ENCODE measurements at regions not wholly inside any gene's neighbourhood (a gene's known extent, or its start where the extent isn't known, plus 50 kb on each side); places are given as distances from the start of the nearest gene placed in this dataset.
A peak's percentile ranks its signal among the peaks of the same experiment; 100 is the strongest.
"Not testable (repeated sequence)": the region's sequence is repeated elsewhere in the genome, so short reads cannot be mapped to it uniquely, and the experiment has no call there.

DNA sequence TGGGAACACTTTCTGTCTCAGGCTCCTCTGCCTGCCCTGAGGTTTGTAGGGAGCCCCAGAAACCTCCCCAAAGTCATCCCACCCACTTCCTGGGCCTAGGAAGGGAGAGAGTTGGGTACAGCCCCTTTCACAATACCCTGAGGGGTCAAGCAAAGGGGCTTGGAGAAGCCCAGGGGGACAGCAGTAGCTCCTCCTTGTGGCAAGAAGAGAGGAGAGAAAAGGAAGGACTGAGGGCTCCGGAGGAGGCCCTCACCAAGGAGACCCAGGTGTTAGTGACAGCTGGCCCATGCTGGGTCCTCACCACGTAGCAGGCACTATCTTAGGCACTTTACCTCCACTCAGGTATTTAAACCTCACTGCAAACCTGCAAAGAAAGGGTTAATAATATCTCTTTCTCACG, 112.8 kb downstream of the IRX5 start:
- no peak for DNase-seq

- DNase-seq = no peak
These were observed 113.7 kb downstream of the IRX5 start for GRCh38 chr16:55044201-55044975.

DNA sequence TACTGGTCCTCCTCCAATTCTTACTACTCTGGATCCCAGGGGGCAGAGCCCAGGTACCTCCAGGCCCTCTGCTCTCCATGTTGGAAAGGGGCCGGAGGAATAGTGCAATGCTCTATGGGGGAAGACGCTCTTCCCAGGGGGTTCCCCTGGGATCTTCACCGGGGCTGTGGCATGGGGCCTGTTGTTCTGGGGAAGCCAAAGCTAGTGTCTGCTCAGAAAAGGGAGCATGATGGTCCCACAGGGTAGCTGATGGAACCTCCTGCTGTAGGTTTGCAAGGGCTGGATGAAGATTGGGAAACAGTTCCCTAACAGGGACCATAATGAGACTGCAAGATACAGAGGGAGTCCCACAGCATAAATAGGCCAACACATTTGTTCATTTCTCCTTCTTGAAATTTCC, 114.7 kb downstream of the IRX5 start:
- DNase-seq = no peak

- DNase-seq = no peak
These were observed 115.2 kb downstream of the IRX5 start for GRCh38 chr16:55045756-55046460.

GRCh38 chr16:55046513-55046912, 115.8 kb downstream of the IRX5 start:
- DNase-seq = no peak

GRCh38 chr16:55046916-55047315, 116.3 kb downstream of the IRX5 start:
- DNase-seq = no peak

GRCh38 chr16:55047331-55047730, 116.7 kb downstream of the IRX5 start:
- DNase-seq = no peak

DNA sequence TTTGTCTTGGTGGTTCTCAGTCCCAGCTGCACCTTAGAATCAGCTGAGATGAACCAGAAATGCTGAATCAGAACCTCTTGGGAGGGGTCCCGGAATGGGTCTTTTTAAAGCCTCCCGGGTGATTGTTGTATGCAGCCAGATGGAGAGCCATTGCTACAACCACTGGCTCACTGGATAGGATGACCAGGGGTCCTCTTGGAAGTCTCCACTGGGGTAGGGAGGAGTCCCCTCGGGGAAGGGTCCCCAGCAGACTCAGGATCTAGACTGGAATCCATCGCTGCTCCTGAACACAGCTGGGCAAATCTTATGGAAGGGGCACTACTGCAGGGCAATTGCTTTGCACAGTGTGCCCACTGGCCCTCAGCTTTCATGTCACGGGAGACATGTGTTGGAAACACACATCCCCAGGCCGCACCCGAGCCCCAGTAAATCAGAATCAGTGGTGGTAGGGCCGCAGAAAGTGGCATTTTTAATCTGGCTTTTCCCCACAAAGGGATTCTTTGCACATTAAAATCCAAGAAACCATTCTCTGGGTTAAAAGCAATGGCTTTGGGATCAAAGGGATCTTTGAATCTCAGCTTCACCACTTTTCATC, 117.3 kb downstream of the IRX5 start:
- DNase-seq = no peak

GRCh38 chr16:55048745-55049144, 118.1 kb downstream of the IRX5 start:
- DNase-seq = no peak

GRCh38 chr16:55051571-55052347, 121.1 kb downstream of the IRX5 start:
- DNase-seq = no peak

DNA sequence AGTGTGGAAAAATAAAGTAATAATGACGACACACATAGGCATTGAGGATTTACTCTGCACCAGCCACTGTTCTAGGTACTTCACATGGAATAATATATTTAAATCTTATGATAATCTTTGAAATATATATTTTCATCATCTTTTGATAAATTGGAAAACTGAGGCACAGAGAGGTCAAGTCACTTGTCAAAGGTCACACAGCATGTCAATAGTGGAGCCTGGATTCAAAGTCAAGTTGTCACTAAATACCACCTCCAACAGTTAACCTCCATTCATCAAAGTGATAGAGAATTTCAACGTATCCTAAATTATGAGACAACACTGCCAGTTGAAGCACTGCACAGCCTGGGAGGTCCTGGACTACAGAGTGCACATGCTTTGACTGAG, 121.7 kb downstream of the IRX5 start:
- DNase-seq = no peak

GRCh38 chr16:55052741-55053415, 122.2 kb downstream of the IRX5 start:
- DNase-seq = no peak

DNA sequence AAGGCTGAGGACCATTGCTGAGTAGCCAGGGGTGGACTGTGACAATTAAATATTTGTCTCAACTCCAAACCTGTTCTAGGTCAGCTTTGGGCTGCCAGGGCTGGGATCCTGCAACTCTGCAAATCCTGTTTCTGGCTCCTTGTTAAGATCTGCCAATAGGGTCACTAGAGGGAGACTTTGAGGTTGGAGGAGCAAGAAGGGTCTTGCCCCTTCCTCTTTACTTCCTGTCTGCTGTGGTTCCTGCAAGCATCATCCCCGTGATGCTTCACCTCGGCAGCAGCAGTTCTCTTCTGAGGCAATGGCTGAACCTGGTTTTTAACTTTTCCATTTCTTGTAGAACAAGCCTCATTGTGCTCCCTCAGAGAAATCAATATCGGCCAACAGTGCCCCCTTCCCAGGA, 124.6 kb downstream of the IRX5 start:
- DNase-seq = no peak

DNA sequence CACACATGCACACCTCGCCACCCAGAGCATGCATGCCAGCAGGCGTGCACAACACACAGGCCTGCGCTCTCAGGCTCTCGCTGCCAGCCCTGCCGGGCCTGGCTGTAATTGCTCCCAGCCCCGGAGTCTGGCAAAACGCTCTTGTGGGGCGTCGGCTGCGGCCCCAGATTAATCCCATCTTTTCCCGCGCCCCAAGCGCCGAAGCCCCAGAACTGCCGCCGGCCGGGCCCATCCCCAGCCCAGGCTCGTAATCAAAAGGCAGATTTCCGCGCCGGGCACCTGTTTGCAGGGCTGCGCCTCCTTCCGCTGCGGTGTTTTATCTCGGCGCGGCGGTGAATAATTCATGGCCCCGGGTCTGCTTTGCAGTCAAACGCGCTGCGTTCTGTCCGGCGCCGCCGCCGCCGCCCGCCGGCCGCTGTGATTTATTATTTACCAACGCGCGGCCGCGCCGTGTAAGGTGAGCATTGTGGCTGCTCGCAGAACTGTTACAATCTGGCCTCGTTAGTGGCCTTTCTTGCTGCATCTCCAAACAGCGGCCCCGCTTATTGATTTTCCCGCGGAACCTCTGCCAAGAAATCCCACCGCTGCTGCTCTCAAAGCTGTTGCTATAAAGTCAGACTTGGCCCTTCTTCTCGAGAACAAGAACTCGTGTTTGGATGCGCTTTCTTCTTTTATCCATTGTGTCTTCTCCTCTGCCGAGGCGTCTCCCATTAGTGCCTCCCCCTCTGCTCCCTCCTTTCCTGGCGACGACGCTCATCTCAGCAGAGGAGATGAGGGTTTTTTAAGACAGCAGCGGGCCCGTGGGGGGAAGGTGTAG, 126.1 kb downstream of the IRX5 start:
- peak; percentile 44 to 72 for DNase-seq

DNA sequence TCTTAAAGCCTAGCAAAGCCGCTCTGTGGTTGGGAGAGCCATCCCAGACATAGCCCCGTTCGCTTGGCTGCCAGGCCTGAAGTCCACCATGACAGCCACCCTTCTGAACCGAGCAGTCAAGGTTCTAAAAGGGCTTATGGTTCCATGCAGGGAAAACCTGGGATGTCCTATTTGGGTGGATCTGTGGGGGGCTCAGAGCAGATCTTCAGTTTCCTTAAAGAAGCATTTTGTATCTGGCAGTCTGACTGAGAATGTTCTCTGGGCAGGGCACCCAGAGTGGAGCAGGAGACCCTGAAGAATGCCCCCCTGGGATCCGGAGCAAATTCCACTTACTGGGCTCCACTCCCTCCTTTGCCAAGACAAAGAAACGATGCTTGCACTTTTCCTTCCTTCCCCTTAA, 127.2 kb downstream of the IRX5 start:
- DNase-seq = no peak

GRCh38 chr16:55058576-55058975, 127.9 kb downstream of the IRX5 start:
- DNase-seq = no peak

DNA sequence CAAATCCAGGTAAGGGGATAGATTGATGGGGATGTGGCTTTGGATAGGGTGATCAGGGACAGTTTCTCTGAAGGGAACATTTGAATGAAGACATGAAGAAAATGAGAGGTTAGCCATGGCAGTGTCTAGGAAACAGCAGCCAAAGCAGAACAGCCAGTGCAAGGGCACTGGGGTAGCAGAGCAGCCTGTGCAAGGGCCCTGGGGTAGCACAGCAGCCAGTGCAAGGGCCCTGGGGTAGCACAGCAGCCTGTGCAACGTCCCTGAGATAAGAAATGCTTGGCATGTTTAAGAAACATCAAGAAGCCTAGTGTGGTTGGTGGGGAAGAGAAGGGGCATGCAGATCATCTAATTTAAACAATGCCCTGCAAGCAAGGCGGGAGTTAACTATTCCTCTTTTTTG, 128.5 kb downstream of the IRX5 start:
- no peak for DNase-seq

GRCh38 chr16:55061126-55061525, 130.5 kb downstream of the IRX5 start:
- no peak for DNase-seq

DNA sequence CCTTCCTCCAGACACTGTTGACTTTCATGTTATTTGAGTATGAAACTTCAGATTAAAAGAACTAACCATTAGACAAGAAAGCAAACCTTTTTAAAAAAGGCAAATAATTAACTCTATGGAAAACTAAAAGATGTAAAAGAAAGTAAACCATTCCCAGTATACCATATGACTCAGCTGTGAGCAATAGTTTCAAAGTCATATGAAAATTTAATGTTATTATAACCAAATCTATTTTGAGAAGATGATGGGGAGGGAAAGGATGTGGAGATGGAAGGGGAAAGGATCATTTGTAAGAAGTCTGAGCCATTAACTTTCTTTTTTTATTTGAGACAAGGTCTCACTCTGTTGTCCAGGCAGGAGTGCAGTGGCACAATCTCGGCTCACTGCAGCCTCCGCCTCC, 131.8 kb downstream of the IRX5 start:
- no peak for DNase-seq

- no peak for DNase-seq
These were observed 142.3 kb downstream of the IRX5 start for GRCh38 chr16:55072976-55073375.

- DNase-seq = no peak
These were observed 143.2 kb downstream of the IRX5 start for GRCh38 chr16:55073830-55074229.

GRCh38 chr16:55075208-55075607, 144.5 kb downstream of the IRX5 start:
- not testable (repeated sequence) for DNase-seq

All from NCI-H524 (cell line).